H9 (cell line): ENCODE measurements at regions not wholly inside any gene's neighbourhood (a gene's known extent, or its start where the extent isn't known, plus 50 kb on each side); places are given as distances from the start of the nearest gene placed in this dataset.

Source experiments
- DNase-seq: peaks from one replicate; pipeline ENCODE4 v3.0.0-alpha.2; 2017
- H2AFZ ChIP-seq: one replicate; pipeline ENCODE4 v1.6.1; 2013; ENCODE audit warnings: mild to moderate bottlenecking, low read length, control low read depth, moderate library complexity
- H2AK5ac ChIP-seq: 2 replicates; pipeline ENCODE4 v1.6.1; 2013; ENCODE audit warnings: low read length, control low read depth, mixed read lengths; ENCODE audit not compliant: insufficient read length
- H2BK120ac ChIP-seq: one replicate; pipeline ENCODE4 v1.6.1; 2013; ENCODE audit warnings: low read depth, mild to moderate bottlenecking, low read length, control low read depth, inconsistent platforms; ENCODE audit not compliant: poor library complexity, severe bottlenecking
- H2BK12ac ChIP-seq: 2 replicates; pipeline ENCODE4 v1.6.1; 2013; ENCODE audit warnings: low read length, control low read depth, mixed read lengths, low read depth; ENCODE audit not compliant: insufficient read length
- H2BK15ac ChIP-seq: 2 replicates; pipeline ENCODE4 v1.6.1; 2013; ENCODE audit warnings: low read depth, low read length, control low read depth
- H2BK20ac ChIP-seq: one replicate; pipeline ENCODE4 v1.6.1; 2013; ENCODE audit warnings: low read depth, mild to moderate bottlenecking, low read length, control low read depth, inconsistent platforms; ENCODE audit not compliant: poor library complexity, severe bottlenecking
- H2BK5ac ChIP-seq: 2 replicates; pipeline ENCODE4 v1.6.1; 2013; ENCODE audit warnings: low read length, control low read depth, mixed read lengths; ENCODE audit not compliant: insufficient read length
- H3K14ac ChIP-seq: 2 replicates; pipeline ENCODE4 v1.6.1; 2013; ENCODE audit warnings: low read length, control low read depth; ENCODE audit not compliant: insufficient read depth
- H3K18ac ChIP-seq: 2 replicates; pipeline ENCODE4 v1.6.1; 2013; ENCODE audit warnings: low read depth, mild to moderate bottlenecking, mixed read lengths, low read length, control low read depth; ENCODE audit not compliant: insufficient read length
- H3K23ac ChIP-seq: 2 replicates; pipeline ENCODE4 v1.6.1; 2013; ENCODE audit warnings: low read length, control low read depth, mixed read lengths, low read depth; ENCODE audit not compliant: insufficient read length
- H3K23me2 ChIP-seq: 2 replicates; pipeline ENCODE4 v1.6.1; 2013; ENCODE audit warnings: low read depth, mild to moderate bottlenecking, mixed read lengths, low read length, control low read depth; ENCODE audit not compliant: insufficient read length, poor library complexity, severe bottlenecking
- H3K27ac ChIP-seq: 2 replicates; pipeline ENCODE4 v1.5.1; 2013; ENCODE audit warnings: low read length, control low read depth, mixed read lengths, low read depth; ENCODE audit not compliant: insufficient read length
- H3K27me3 ChIP-seq: 2 replicates; pipeline ENCODE4 v1.6.1; 2013; ENCODE audit warnings: low read length, control low read depth, inconsistent platforms; ENCODE audit not compliant: insufficient read depth
- H3K4ac ChIP-seq: 2 replicates; pipeline ENCODE4 v1.6.1; 2013; ENCODE audit warnings: low read depth, mild to moderate bottlenecking, control low read depth, inconsistent platforms, low read length, moderate library complexity
- H3K4me1 ChIP-seq: 2 replicates; pipeline ENCODE4 v1.6.1; 2013; ENCODE audit warnings: low read length, control low read depth, inconsistent platforms; ENCODE audit not compliant: insufficient read depth
- H3K4me2 ChIP-seq: 2 replicates; pipeline ENCODE4 v1.6.1; 2013; ENCODE audit warnings: low read length, control low read depth, mixed read lengths; ENCODE audit not compliant: insufficient read length, insufficient read depth
- H3K56ac ChIP-seq: 2 replicates; pipeline ENCODE4 v1.6.1; 2013; ENCODE audit warnings: low read depth, mild to moderate bottlenecking, mixed read lengths, low read length, control low read depth; ENCODE audit not compliant: insufficient read length
- H3K79me1 ChIP-seq: 2 replicates; pipeline ENCODE4 v1.6.1; 2013; ENCODE audit warnings: low read depth, mild to moderate bottlenecking, moderate library complexity, low read length, control low read depth, inconsistent platforms; ENCODE audit not compliant: insufficient read depth, poor library complexity, severe bottlenecking
- H3K79me2 ChIP-seq: 2 replicates; pipeline ENCODE4 v1.6.1; 2013; ENCODE audit warnings: low read length, control low read depth, inconsistent platforms; ENCODE audit not compliant: insufficient read depth
- H3K9ac ChIP-seq: 2 replicates; pipeline ENCODE4 v1.6.1; 2013; ENCODE audit warnings: low read length, control low read depth, mixed read lengths; ENCODE audit not compliant: insufficient read length; ENCODE audit errors: extremely low read depth
- H3K9me3 ChIP-seq: one replicate; pipeline ENCODE4 v1.6.1; 2013; ENCODE audit warnings: low read depth, low read length, inconsistent platforms; ENCODE audit not compliant: control insufficient read depth
- H3T11ph ChIP-seq: one replicate; pipeline ENCODE4 v1.6.1; 2013; ENCODE audit warnings: mild to moderate bottlenecking, low read length, control low read depth, inconsistent platforms
- H4K20me1 ChIP-seq: one replicate; pipeline ENCODE4 v1.6.1; 2013; ENCODE audit not compliant: control insufficient read depth, insufficient read length, insufficient read depth
- H4K5ac ChIP-seq: 2 replicates; pipeline ENCODE4 v1.6.1; 2013; ENCODE audit warnings: low read depth, mild to moderate bottlenecking, mixed read lengths, low read length, control low read depth; ENCODE audit not compliant: insufficient read length
- H4K8ac ChIP-seq: replicated peaks from 2 replicates; pipeline ENCODE4 v1.6.1; 2013; ENCODE audit warnings: low read length, control low read depth, mixed read lengths, low read depth; ENCODE audit not compliant: insufficient read length
- H4K91ac ChIP-seq: 2 replicates; pipeline ENCODE4 v1.6.1; 2013; ENCODE audit warnings: low read depth, mild to moderate bottlenecking, moderate library complexity, mixed read lengths, low read length, control low read depth; ENCODE audit not compliant: insufficient read length
- H3K27ac Mint-ChIP-seq, 3 experiments: 2 replicates in 2 of 3; 3 replicates in 1 of 3; pipeline ENCODE4 v1.8.0; 2020 to 2021; ENCODE audit warnings: mixed read lengths in 3 of 3, mild to moderate bottlenecking in 1 of 3, moderate library complexity in 1 of 3
- H3K27me3 Mint-ChIP-seq: 2 replicates; pipeline ENCODE4 v1.8.0; 2021; ENCODE audit warnings: low read depth, mild to moderate bottlenecking, moderate library complexity, mixed read lengths
- H3K36me3 Mint-ChIP-seq, 3 experiments: 2 replicates in 2 of 3; 3 replicates in 1 of 3; pipeline ENCODE4 v1.8.0; 2020 to 2021; ENCODE audit warnings: low read depth in 3 of 3, mixed read lengths in 3 of 3; ENCODE audit not compliant: insufficient read depth in 1 of 3
- H3K4me1 Mint-ChIP-seq, 2 experiments: 2 replicates each; pipeline ENCODE4 v1.8.0; 2020; ENCODE audit warnings: mixed read lengths in 2 of 2
- H3K4me3 Mint-ChIP-seq, 2 experiments: 2 replicates in 1 of 2; 3 replicates in 1 of 2; pipeline ENCODE4 v1.8.0; 2020 to 2021; ENCODE audit warnings: mild to moderate bottlenecking in 2 of 2, mixed read lengths in 2 of 2, moderate library complexity in 1 of 2
- H3K9me3 Mint-ChIP-seq, 2 experiments: 2 replicates in 1 of 2; 3 replicates in 1 of 2; pipeline ENCODE4 v1.8.0; 2020; ENCODE audit warnings: mild to moderate bottlenecking in 2 of 2, mixed read lengths in 2 of 2, moderate library complexity in 1 of 2
- CTCF ChIP-seq: fragments of 200-600 bp; sonication (generic); conservative IDR thresholded peaks from 3 replicates; pipeline ENCODE4 v1.8.0; 2021; ENCODE audit warnings: antibody characterized with exemption, mild to moderate bottlenecking

GRCh38 chr10:105605918-105606317 lies 964.8 kb downstream of the SORCS3 start:
- no peak overlapping the region for H2AFZ ChIP-seq
- no peak overlapping the region for H4K8ac ChIP-seq
- H4K5ac ChIP-seq, result no peak overlapping the region
- H3K23me2 ChIP-seq, result no peaks in the 10 kb centered on the region
- H3K4me1 Mint-ChIP-seq, result peaks cover 8 to 12% of the 10 kb centered on the region in 2 experiments
- H3K14ac ChIP-seq, result no peak overlapping the region
- H3K56ac ChIP-seq, result no peak overlapping the region
- H3T11ph ChIP-seq, result no peak overlapping the region
- peaks cover 3 to 5% (median 4%) of the 10 kb centered on the region in 3 experiments; a peak in 6 of 7 replicates for H3K36me3 Mint-ChIP-seq
- no peak overlapping the region for H3K4ac ChIP-seq
- DNase-seq, result no peak
- no peak overlapping the region for H3K4me2 ChIP-seq
- H2BK20ac ChIP-seq, result no peak overlapping the region
- H3K4me1 ChIP-seq, result peaks cover 3% of the 10 kb centered on the region; the same call in 1 of the 2 replicates
- no peaks in the 10 kb centered on the region for H3K79me1 ChIP-seq
- no peak overlapping the region for H2AK5ac ChIP-seq
- H3K9me3 Mint-ChIP-seq, result peaks cover 4 to 5% of the 10 kb centered on the region in 2 experiments
- H3K9me3 ChIP-seq, result no peaks in the 10 kb centered on the region
- no peak overlapping the region for H3K18ac ChIP-seq
- H3K4me3 Mint-ChIP-seq, result no peak overlapping the region
- no peak overlapping the region for H2BK120ac ChIP-seq
- H3K27ac Mint-ChIP-seq, result no peak overlapping the region; a peak in 2 of 7 replicates
- H3K27me3 Mint-ChIP-seq, result no peaks in the 10 kb centered on the region
- no peak for TF ChIP-seq CTCF
- H2BK12ac ChIP-seq, result no peak overlapping the region
- H4K91ac ChIP-seq, result no peak overlapping the region
- no peak overlapping the region for H3K27ac ChIP-seq
- no peak overlapping the region for H2BK15ac ChIP-seq
- H3K27me3 ChIP-seq, result no peaks in the 10 kb centered on the region
- H3K9ac ChIP-seq, result no peak overlapping the region
- no peak overlapping the region for H3K23ac ChIP-seq
- H4K20me1 ChIP-seq, result no peaks in the 10 kb centered on the region
- no peaks in the 10 kb centered on the region for H3K79me2 ChIP-seq
- H2BK5ac ChIP-seq, result no peak overlapping the region
